Fibroblast of mammary gland (primary cell): ENCODE measurements at regions not wholly inside any gene's neighbourhood (a gene's known extent, or its start where the extent isn't known, plus 50 kb on each side); places are given as distances from the start of the nearest gene placed in this dataset.

ENCODE experiments used
- DNase-seq: peaks from one replicate; pipeline ENCODE4 v3.0.0-alpha.2; 2010; ENCODE audit warnings: low read depth
- H3K4me3 ChIP-seq: 2 replicates; pipeline ENCODE4 v1.5.1; 2011; ENCODE audit warnings: low read depth, mild to moderate bottlenecking, low read length, moderate library complexity; ENCODE audit not compliant: control insufficient read depth
- TF ChIP-seq, protein P1 (sequence below): conservative IDR thresholded peaks from 2 replicates; pipeline ENCODE4 v1.5.1; 2011; ENCODE audit warnings: low read depth, low read length, inconsistent platforms; ENCODE audit not compliant: control insufficient read depth, insufficient read depth

DNA sequence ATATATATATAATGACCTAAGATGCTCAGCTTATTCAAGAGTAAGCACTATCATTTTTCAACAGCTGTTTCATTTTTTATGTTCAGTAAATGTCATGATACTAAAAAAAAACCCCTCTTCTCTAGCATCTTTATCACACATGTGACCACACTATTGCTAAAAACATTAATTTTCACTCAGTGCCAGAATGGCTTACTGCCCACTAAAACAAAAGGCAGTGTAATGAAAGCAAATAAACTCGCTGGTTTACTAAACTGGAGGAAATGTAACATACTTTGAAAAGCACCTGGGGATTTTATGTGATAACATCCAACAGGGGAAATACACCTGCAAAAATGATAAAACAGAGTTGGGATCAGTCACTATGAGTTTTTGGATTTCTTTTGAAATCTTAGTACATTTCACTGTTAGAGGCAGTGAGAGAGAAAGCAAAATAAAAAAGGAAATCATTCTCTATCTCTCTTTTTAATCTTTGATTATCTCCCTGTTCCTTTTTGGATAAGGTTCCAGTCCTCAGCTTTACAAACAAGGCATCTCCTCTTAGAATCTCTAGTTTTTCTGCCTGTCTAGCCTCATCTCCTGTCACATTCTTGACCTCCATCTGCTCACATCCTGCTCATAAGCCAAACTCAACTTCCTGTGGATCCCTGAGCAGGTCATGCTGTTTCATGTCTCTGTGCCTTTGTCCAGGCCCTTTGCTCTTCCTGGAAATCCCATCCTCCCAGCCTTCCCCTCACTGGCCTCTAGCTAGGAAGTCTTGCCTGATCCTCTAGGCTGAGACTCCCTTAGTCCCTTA lies 338.0 kb downstream of the MAN2A1 start:
- TF ChIP-seq, protein P1, sequence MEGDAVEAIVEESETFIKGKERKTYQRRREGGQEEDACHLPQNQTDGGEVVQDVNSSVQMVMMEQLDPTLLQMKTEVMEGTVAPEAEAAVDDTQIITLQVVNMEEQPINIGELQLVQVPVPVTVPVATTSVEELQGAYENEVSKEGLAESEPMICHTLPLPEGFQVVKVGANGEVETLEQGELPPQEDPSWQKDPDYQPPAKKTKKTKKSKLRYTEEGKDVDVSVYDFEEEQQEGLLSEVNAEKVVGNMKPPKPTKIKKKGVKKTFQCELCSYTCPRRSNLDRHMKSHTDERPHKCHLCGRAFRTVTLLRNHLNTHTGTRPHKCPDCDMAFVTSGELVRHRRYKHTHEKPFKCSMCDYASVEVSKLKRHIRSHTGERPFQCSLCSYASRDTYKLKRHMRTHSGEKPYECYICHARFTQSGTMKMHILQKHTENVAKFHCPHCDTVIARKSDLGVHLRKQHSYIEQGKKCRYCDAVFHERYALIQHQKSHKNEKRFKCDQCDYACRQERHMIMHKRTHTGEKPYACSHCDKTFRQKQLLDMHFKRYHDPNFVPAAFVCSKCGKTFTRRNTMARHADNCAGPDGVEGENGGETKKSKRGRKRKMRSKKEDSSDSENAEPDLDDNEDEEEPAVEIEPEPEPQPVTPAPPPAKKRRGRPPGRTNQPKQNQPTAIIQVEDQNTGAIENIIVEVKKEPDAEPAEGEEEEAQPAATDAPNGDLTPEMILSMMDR = no peak
- peak; percentile 15 for DNase-seq
- no peak overlapping the region for H3K4me3 ChIP-seq

DNA sequence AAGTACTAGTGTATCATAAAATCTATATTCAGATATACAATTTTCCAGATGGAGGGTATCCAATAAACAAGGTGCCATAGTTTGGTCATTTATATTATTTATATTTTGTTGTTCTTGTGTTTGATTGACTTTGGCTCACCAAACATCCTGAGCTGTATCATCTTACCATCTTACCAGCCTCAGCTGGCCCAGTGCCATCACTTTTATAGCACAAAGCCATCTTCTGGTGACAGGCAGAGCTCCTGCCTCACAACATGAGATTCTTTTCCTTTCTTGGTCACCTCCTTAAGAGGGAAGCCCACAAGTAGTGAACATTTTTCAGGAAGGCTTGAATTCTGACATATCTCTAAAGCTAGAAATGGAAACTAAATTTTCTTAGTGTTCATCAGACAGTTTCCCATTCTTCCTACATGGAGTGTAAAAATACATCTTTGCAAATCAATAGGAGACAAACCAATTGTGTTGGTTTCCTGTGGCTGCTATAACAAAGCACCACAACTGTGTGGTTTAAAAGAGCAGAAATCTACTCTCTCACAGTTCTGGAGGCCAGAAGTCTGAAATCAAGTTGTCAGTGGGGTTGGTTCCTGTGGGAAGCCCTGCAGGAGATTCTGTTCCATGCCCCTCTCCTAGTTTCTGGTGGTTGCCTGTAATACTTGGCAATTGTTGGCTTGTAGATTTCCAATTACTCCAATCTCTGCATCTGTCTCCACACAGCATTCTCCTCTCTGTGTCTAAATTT lies 341.8 kb downstream of the MAN2A1 start:
- TF ChIP-seq, protein P1 = no peak
- no peak overlapping the region for H3K4me3 ChIP-seq
- DNase-seq = no peak

DNA sequence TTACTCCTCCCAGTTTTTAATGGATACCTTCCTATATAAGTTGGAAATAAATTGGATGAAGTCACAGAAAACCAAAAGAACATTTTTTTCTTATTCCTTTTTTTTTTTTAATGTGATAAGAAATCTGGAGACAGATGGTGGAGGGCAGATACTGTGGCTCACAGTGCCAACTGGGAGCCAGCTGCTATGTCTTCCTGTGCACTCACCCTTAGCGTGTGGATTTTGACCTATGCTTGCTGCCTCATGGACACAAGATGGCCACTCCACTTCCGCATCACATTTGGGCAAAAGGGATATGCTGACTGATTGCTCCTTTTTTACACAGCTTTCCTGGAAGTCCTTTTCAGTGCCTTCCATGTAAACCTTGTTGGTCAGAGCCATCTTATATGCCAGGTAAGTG lies 342.6 kb downstream of the MAN2A1 start:
- TF ChIP-seq, protein P1 = no peak
- no peak for DNase-seq
- H3K4me3 ChIP-seq = no peak overlapping the region

DNA sequence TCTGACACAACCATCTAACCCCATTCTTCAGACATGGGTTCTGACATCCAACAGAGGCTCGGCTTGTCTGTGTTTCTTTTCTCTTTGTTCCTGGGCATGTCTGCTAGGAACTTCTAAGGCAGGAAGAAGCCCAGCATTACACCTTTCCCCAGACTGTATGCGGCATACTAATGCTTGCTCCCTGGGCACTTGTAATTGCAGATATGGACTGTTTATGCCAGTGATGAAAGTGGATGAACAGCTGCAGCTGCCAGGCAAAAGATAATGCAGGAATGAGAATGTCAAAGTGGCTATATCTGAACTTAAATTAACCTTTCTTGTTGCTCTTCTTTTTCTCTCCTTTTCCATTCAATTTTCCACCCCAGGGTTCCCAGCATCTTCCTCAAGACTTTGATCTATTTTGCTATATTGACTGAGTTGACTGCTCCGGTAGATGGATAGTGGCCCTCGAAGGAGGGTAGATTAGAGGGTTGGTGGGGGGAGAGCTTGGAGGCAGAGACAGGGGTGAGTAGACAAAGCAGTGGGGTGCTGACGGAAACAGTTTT lies 344.4 kb downstream of the MAN2A1 start:
- H3K4me3 ChIP-seq = no peak overlapping the region
- DNase-seq = no peak
- TF ChIP-seq, protein P1 = no peak

DNA sequence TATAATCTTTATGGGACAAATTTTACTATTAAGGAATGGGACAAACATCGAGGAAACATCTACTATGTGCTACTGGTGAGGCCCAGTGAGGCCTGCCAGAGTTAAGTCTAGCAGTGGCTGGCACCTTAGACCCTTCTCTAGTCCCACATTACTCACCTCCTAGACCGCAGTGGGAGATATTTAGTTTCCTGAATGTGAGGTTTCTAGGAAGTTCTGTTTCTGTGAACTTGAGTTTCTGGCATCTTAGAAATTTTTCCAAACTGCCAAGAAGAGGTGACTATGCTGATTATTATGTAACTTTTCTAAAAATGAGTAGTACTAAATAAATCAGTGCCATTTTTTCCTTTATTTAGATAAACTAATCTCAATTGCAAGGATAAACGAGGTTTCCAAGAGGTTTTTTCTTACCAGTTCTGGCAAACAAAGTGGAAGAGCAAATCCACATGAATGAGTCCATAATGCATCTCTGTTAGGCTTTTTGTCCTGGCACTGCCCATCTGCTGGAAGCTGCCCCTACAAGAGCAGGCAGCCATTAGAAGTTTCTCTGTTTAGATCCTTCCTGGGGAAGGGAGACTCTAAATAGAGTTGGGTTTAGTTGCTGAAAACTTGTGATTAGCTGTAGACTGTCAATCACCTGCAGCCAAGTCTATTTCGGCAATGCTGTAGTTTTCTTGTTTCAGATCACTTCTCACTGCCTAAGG lies 348.7 kb downstream of the MAN2A1 start:
- peak; percentile 48 for DNase-seq
- no peak overlapping the region for H3K4me3 ChIP-seq
- TF ChIP-seq, protein P1 = no peak

DNA sequence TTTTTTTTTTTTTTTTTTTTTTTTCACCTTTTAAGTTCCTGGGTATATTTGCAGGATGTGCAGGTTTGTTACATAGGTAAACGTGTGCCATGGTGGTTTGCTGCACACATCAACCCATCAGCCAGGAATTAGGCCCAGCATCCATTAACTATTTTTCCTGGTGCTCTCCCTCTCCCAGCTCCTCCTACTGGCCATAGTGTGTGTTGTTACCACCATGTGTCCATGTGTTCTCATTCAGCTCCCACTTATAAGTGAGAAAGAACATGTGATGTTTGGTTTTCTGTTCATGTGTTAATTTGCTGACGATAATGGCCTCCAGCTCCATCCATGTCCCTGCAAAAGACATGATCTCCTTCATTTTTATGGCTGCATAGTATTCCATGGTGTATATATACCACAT lies 350.5 kb downstream of the MAN2A1 start:
- TF ChIP-seq, protein P1 = peak; percentile 34
- DNase-seq = peak; percentile 20
- H3K4me3 ChIP-seq = no peak overlapping the region
